Activated T-cell treated with anti-CD3 and anti-CD28 coated beads, Interleukin-2, amount 50 U/mL, for 24 hours (primary cell): ENCODE measurements at regions not wholly inside any gene's neighbourhood (a gene's known extent, or its start where the extent isn't known, plus 50 kb on each side); places are given as distances from the start of the nearest gene placed in this dataset.
"Not testable (repeated sequence)": the region's sequence is repeated elsewhere in the genome, so short reads cannot be mapped to it uniquely, and the experiment has no call there.

ENCODE experiments used
- DNase-seq: peaks from one replicate; pipeline ENCODE4 v3.0.0-alpha.2; 2020
- H3K27ac Mint-ChIP-seq: 2 replicates; pipeline ENCODE4 v1.8.0; 2020; ENCODE audit warnings: mild to moderate bottlenecking, mixed read lengths
- H3K27me3 Mint-ChIP-seq: 2 replicates; pipeline ENCODE4 v1.8.0; 2020; ENCODE audit warnings: mixed read lengths
- H3K36me3 Mint-ChIP-seq: 2 replicates; pipeline ENCODE4 v1.8.0; 2020; ENCODE audit warnings: low read depth, mixed read lengths
- H3K4me1 Mint-ChIP-seq: 2 replicates; pipeline ENCODE4 v1.8.0; 2020; ENCODE audit warnings: low read depth, mixed read lengths
- H3K4me3 Mint-ChIP-seq: 2 replicates; pipeline ENCODE4 v1.8.0; 2020; ENCODE audit warnings: mild to moderate bottlenecking, moderate library complexity, mixed read lengths
- H3K9me3 Mint-ChIP-seq: 2 replicates; pipeline ENCODE4 v1.8.0; 2020; ENCODE audit warnings: mixed read lengths

- no peaks in the 10 kb centered on the region for H3K27me3 Mint-ChIP-seq
- H3K4me3 Mint-ChIP-seq, result no peak overlapping the region
- no peak for DNase-seq
- no peaks in the 10 kb centered on the region for H3K36me3 Mint-ChIP-seq
- no peaks in the 10 kb centered on the region for H3K9me3 Mint-ChIP-seq
- H3K27ac Mint-ChIP-seq, result no peak overlapping the region
- H3K4me1 Mint-ChIP-seq, result peaks cover 3% of the 10 kb centered on the region
These were observed 461.4 kb upstream of the ST8SIA4 start for GRCh38 chr5:101364469-101364868.

- Mint-ChIP-seq H3K9me3 (no peaks in the 10 kb centered on the region), H3K36me3 (no peaks in the 10 kb centered on the region), H3K27ac (no peak overlapping the region), H3K4me3 (no peak overlapping the region), H3K4me1 (peaks cover 3% of the 10 kb centered on the region), H3K27me3 (no peaks in the 10 kb centered on the region)
- no peak for DNase-seq
These were observed 459.0 kb upstream of the ST8SIA4 start for GRCh38 chr5:101362067-101362466.

DNA sequence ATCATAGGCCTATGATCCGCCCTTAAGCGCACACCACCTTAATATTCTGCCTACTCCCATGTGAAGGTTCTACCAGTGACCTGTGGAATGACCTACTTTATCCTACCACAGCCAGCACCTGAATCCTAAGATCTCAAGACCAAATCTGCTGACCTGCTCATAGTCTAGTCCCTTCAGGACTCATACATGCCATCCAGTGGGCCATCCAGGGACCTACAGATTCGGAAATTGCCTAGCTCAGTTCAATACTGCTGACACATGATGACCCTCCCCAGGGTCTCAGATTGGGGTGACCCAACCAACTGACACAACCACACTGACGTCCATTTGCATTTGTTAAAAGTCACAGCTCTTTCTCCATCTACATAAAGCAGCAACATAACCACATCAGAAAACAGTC, 443.8 kb upstream of the ST8SIA4 start:
- no peaks in the 10 kb centered on the region for H3K36me3 Mint-ChIP-seq
- H3K4me1 Mint-ChIP-seq, result no peaks in the 10 kb centered on the region
- H3K27ac Mint-ChIP-seq, result no peak overlapping the region
- no peak for DNase-seq
- no peaks in the 10 kb centered on the region for H3K27me3 Mint-ChIP-seq
- peaks cover 5% of the 10 kb centered on the region for H3K9me3 Mint-ChIP-seq
- H3K4me3 Mint-ChIP-seq, result no peak overlapping the region

GRCh38 chr5:101346447-101346846, 443.4 kb upstream of the ST8SIA4 start:
- no peak for DNase-seq
- H3K9me3 Mint-ChIP-seq, result peaks cover 5% of the 10 kb centered on the region
- H3K4me3 Mint-ChIP-seq, result no peak overlapping the region
- no peaks in the 10 kb centered on the region for H3K27me3 Mint-ChIP-seq
- H3K4me1 Mint-ChIP-seq, result no peaks in the 10 kb centered on the region
- no peaks in the 10 kb centered on the region for H3K36me3 Mint-ChIP-seq
- no peak overlapping the region for H3K27ac Mint-ChIP-seq

DNA sequence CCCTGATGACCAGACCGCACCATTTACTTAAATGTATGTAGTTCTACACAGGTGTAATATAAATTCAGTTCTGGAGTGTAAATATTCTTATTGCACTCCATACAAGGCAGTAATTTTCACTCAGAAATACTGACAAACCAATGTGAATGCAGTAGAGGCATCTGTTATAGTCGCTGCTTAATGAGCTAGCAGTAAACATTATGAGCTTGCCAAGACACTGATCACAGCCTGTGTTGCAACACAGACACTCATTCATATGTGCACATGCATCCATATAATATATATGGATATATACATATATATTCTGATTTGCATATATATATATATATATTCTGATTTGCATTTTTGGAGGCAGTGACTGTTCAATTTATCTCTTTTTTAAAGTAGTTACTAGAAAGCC, 435.1 kb upstream of the ST8SIA4 start:
- Mint-ChIP-seq H3K27me3 (no peaks in the 10 kb centered on the region), H3K36me3 (no peaks in the 10 kb centered on the region), H3K4me3 (no peak overlapping the region), H3K9me3 (no peaks in the 10 kb centered on the region), H3K4me1 (no peaks in the 10 kb centered on the region), H3K27ac (no peak overlapping the region)
- DNase-seq, result no peak

- Mint-ChIP-seq H3K36me3 (no peaks in the 10 kb centered on the region), H3K9me3 (peaks cover 5% of the 10 kb centered on the region), H3K27me3 (peaks cover 3% of the 10 kb centered on the region), H3K4me3 (no peak overlapping the region), H3K27ac (no peak overlapping the region), H3K4me1 (no peaks in the 10 kb centered on the region)
- no peak for DNase-seq
These were observed 424.7 kb upstream of the ST8SIA4 start for GRCh38 chr5:101327816-101328215.

GRCh38 chr5:101326766-101327165, 423.7 kb upstream of the ST8SIA4 start:
- Mint-ChIP-seq H3K4me3 (no peak overlapping the region), H3K36me3 (no peaks in the 10 kb centered on the region), H3K27me3 (peaks cover 3% of the 10 kb centered on the region), H3K27ac (no peak overlapping the region), H3K9me3 (peaks cover 5% of the 10 kb centered on the region), H3K4me1 (no peaks in the 10 kb centered on the region)
- DNase-seq, result no peak

DNA sequence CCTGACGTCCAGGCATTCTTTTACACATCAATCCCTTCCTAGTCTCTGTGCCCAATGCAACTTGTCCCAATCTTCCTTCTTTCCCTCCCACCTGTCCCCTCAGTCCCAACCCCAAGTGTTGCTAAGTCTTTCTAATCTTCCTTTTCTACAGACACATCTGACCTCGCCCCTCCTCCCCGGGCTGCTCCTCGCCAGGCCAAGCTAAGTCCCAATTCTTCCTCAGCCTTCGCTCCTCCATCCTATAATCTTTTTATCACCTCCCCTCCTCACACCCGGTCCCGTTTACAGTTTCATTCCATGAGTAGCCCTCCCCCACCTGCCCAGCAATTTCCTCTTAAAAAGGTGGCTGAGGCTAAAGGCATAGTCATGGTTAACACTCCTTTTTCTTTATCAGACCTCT, 413.3 kb upstream of the ST8SIA4 start:
- H3K4me1 Mint-ChIP-seq, H3K27me3 Mint-ChIP-seq, H3K27ac Mint-ChIP-seq, H3K36me3 Mint-ChIP-seq, DNase-seq, H3K9me3 Mint-ChIP-seq, H3K4me3 Mint-ChIP-seq: not testable (repeated sequence)

GRCh38 chr5:101306391-101307137, 403.5 kb upstream of the ST8SIA4 start:
- Mint-ChIP-seq H3K27me3 (no peaks in the 10 kb centered on the region), H3K4me3 (no peak overlapping the region), H3K36me3 (no peaks in the 10 kb centered on the region), H3K4me1 (no peaks in the 10 kb centered on the region), H3K9me3 (no peaks in the 10 kb centered on the region), H3K27ac (no peak overlapping the region)
- DNase-seq, result no peak

DNA sequence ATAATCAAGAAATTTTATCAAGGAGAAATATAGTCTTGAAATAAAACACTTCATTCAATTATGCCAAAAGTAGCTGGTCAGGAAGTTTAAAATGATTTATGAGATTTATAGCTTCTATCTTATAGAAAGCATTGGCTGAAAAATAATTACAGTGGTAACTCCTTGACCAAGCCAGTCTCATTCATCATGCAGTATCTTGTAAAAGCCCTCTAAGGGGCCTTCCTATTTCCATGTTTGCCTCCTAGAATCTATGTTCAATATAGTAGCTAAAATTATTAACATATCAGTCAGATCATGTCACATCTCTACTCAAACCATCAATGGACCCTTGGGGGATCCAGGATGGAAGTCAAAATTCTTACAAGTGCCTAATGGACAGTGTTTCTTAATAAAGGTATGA, 393.4 kb upstream of the ST8SIA4 start:
- H3K27ac Mint-ChIP-seq, result no peak overlapping the region
- H3K9me3 Mint-ChIP-seq, result no peaks in the 10 kb centered on the region
- no peak for DNase-seq
- H3K36me3 Mint-ChIP-seq, result no peaks in the 10 kb centered on the region
- H3K4me3 Mint-ChIP-seq, result no peak overlapping the region
- H3K4me1 Mint-ChIP-seq, result no peaks in the 10 kb centered on the region
- H3K27me3 Mint-ChIP-seq, result no peaks in the 10 kb centered on the region

- Mint-ChIP-seq H3K27ac (no peak overlapping the region), H3K4me1 (no peaks in the 10 kb centered on the region), H3K4me3 (no peak overlapping the region), H3K27me3 (no peaks in the 10 kb centered on the region), H3K9me3 (no peaks in the 10 kb centered on the region), H3K36me3 (no peaks in the 10 kb centered on the region)
- no peak for DNase-seq
These were observed 389.1 kb upstream of the ST8SIA4 start for GRCh38 chr5:101292199-101292598.

DNA sequence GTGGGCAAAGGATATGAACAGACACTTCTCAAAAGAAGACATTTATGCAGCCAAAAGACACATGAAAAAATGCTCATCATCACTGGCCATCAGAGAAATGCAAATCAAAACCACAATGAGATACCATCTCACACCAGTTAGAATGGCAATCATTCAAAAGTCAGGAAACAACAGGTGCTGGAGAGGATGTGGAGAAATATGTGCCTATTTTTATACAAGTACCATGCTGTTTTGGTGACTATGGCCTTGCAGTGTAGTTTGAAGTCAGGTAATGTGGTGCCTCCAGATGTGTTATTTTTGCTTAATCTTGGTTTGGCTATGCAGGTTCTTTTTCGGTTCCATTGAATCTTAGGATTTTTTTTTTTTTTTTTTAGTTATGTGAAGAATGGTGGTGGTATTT, 387.7 kb upstream of the ST8SIA4 start:
- not testable (repeated sequence) for H3K27ac Mint-ChIP-seq, H3K36me3 Mint-ChIP-seq, H3K9me3 Mint-ChIP-seq

DNA sequence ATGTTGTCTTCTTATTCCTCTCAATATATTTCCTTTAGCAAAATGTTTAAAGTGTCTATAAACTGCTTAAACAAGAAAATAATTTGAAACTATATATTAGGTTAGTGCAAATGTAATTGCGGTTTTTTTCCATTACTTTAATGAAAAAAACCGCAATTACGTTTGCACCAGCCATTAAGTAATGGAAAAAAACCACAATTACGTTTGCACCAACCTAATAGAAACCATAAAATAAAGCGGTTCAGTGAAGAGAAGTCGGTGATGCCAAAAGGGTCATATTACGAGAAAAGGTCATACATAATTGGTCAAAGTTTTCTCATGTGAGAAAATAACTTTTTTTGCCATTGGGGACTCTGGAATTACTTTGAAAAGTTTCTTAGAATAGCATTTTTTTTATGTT, 385.6 kb upstream of the ST8SIA4 start:
- Mint-ChIP-seq H3K27me3 (no peaks in the 10 kb centered on the region), H3K4me3 (no peak overlapping the region)

More for the DNA sequence above, 387.7 kb upstream of the ST8SIA4 start:
- DNase-seq, H3K4me3 Mint-ChIP-seq, H3K4me1 Mint-ChIP-seq, H3K27me3 Mint-ChIP-seq: not testable (repeated sequence)

DNA sequence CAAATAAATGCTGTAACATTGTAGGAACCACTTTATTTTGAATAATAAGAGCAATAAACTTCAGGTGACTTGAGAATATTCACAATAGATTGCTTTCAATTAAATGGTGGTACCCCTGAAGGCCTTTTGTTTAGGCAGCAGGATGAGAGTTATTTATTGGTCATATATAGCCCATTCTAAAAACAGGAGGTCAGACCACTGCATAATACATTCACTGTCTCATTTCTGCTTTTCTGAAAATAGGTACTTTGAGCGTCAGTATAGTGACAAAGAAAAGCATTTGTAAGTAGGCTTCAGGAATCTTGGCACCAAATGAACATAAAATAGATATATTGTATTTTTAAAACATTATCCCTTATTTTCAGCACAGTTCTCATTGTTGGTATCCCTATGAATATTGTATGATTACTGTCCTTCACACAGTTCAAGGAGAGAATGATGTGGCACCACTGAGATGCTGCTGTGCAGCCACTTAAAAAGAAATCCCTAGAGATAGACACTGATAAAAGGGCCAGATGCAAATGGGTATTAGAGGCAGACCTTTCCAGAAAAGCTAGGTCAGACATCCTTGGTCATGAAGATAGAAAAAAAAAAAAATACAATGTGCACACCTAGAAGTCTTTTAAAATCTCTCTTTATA, 381.8 kb upstream of the ST8SIA4 start:
- Mint-ChIP-seq H3K27ac (no peak overlapping the region), H3K9me3 (no peaks in the 10 kb centered on the region), H3K4me3 (no peak overlapping the region), H3K27me3 (no peaks in the 10 kb centered on the region), H3K36me3 (no peaks in the 10 kb centered on the region), H3K4me1 (no peaks in the 10 kb centered on the region)
- no peak for DNase-seq

More for the DNA sequence above, 385.6 kb upstream of the ST8SIA4 start:
- Mint-ChIP-seq H3K36me3 (no peaks in the 10 kb centered on the region), H3K9me3 (no peaks in the 10 kb centered on the region), H3K27ac (no peak overlapping the region), H3K4me1 (no peaks in the 10 kb centered on the region)
- no peak for DNase-seq

DNA sequence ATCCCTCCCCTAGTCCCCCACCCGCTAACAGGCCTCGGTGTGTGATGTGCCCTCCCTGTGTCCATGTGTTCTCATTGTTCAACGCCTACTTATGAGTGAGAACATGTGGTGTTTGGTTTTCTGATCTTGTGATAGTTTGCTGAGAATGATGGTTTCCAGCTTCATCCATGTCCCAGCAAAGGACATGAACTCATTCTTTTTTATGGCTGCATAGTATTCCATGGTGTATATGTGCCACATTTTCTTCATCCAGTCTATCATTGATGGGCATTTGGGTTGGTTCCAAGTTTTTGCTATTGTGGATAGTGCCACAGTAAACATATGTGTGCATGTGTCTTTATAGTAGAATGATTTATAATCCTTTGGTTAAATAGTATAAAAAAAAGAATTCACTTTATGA, 380.9 kb upstream of the ST8SIA4 start:
- H3K27me3 Mint-ChIP-seq, H3K4me1 Mint-ChIP-seq, H3K9me3 Mint-ChIP-seq, DNase-seq, H3K36me3 Mint-ChIP-seq, H3K27ac Mint-ChIP-seq, H3K4me3 Mint-ChIP-seq: not testable (repeated sequence)
